Lower leg skin (tissue), 3 donors: ENCODE measurements at regions not wholly inside any gene's neighbourhood (a gene's known extent, or its start where the extent isn't known, plus 50 kb on each side); places are given as distances from the start of the nearest gene placed in this dataset.

ENCODE experiments used
- CTCF ChIP-seq, 3 donors: fragments of 450-650 bp; IDR thresholded peaks; one replicate each; pipeline ENCODE4 v1.5.1; 2016; ENCODE audit warnings: antibody characterized with exemption in 3 of 3, mild to moderate bottlenecking in 3 of 3, moderate library complexity in 2 of 3
- POLR2A ChIP-seq, 2 donors: fragments of 450-650 bp; IDR thresholded peaks; one replicate each; pipeline ENCODE4 v1.6.1; 2016 to 2017; ENCODE audit warnings: antibody characterized with exemption in 2 of 2, mild to moderate bottlenecking in 1 of 2, moderate library complexity in 1 of 2

GRCh38 chr5:106412606-106413005, 1258.1 kb downstream of the EFNA5 start:
- TF ChIP-seq CTCF (IDR thresholded peaks at IDR 0.05) (no peak), POLR2A (IDR thresholded peaks at IDR 0.05) (no peak)
